ENCODE measurements at regions not wholly inside any gene's neighbourhood (a gene's known extent, or its start where the extent isn't known, plus 50 kb on each side); places are given as distances from the start of the nearest gene placed in this dataset.

GRCh38 chr1:194298007-194298598, 1111.7 kb upstream of the B3GALT2 start:
- Histone ChIP-seq H3K27ac (no peak overlapping the region), H3K4me3 (no peak overlapping the region), H3K36me3 (no peaks in the 10 kb centered on the region), H3K9me3 (no peaks in the 10 kb centered on the region), H3K4me1 (no peaks in the 10 kb centered on the region), H3K27me3 (no peaks in the 10 kb centered on the region)
- ATAC-seq (no peak), DNase-seq (no peak)
- intact Hi-C loops (cut with DNase I): no loop called here
- TF ChIP-seq CTCF (IDR thresholded peaks at IDR 0.05): no peak

GRCh38 chr1:194297094-194297493, 1110.7 kb upstream of the B3GALT2 start:
- Histone ChIP-seq H3K4me3 (no peak overlapping the region), H3K4me1 (no peaks in the 10 kb centered on the region), H3K27me3 (no peaks in the 10 kb centered on the region), H3K36me3 (no peaks in the 10 kb centered on the region), H3K27ac (no peak overlapping the region), H3K9me3 (no peaks in the 10 kb centered on the region)
- intact Hi-C loops (cut with DNase I): no loop called here
- DNase-seq: no peak
- ATAC-seq: no peak
- TF ChIP-seq CTCF (IDR thresholded peaks at IDR 0.05): no peak

- H3K36me3 ChIP-seq: no peaks in the 10 kb centered on the region
- no peak for TF ChIP-seq CTCF (IDR thresholded peaks at IDR 0.05)
- intact Hi-C loops (cut with DNase I): no loop called here
Observed at GRCh38 chr1:194296201-194296600, 1109.8 kb upstream of the B3GALT2 start.

DNA sequence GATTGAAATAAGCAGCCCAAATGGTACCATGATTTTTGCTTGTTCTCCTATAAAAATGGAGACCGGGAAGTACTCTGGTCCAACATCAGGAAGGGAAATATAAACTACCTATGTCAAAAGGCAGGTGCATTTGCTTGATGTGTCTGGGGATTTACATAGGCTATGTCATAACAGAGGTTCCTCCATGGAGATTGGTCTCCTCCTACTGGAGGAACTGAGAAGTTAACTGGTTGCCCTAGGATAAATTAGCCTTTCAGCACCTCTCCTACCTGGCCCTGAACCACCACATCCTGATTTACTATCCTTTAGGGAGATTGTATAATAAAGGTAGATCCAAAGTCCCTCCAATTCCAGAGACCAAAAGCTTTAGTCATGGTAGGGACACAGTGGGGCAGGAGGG, 1109.3 kb upstream of the B3GALT2 start:
- intact Hi-C loops (cut with DNase I): no loop called here
- no peak overlapping the region for H3K27ac ChIP-seq
- DNase-seq (peak in 1 of 4 donors; percentile 13), ATAC-seq (peak; percentile 98)
- peak; percentile 49 for TF ChIP-seq CTCF (IDR thresholded peaks at IDR 0.05)
- no peaks in the 10 kb centered on the region for H3K27me3 ChIP-seq
- no peaks in the 10 kb centered on the region for H3K9me3 ChIP-seq
- H3K4me1 ChIP-seq: no peaks in the 10 kb centered on the region
- no peak overlapping the region for H3K4me3 ChIP-seq
- no peaks in the 10 kb centered on the region for H3K36me3 ChIP-seq

More at GRCh38 chr1:194296201-194296600, 1109.8 kb upstream of the B3GALT2 start:
- no peak for ATAC-seq
- no peak for DNase-seq
- no peaks in the 10 kb centered on the region for H3K4me1 ChIP-seq
- H3K27ac ChIP-seq: no peak overlapping the region
- no peaks in the 10 kb centered on the region for H3K9me3 ChIP-seq
- H3K27me3 ChIP-seq: no peaks in the 10 kb centered on the region
- H3K4me3 ChIP-seq: no peak overlapping the region

DNA sequence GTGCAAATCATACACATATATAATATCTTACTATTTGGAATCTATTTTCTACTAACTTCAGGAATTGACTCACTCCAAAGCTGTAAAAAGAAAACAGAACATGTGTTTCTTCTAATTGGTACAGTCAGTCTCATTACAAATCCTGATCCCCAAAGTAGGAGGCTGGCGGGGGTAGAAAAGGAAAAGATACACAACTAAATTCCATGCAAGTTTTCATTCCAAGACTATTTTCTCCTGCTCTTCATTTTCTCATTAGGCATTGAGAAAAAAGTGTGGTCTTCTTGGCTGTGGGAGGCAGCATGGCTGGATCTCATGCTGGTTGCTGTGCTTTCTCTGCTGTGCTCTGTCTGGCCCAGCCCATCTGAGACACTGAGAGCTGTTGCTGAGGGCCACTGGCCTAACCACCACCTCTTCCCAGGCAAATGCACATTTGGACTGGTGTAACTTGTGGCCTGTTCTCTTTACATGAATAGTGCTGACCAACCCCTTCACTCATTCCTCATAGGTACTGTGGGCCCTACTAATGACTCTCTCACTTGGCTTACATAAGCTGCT, 1107.5 kb upstream of the B3GALT2 start:
- ATAC-seq: no peak
- no peak for DNase-seq
- H3K27me3 ChIP-seq: no peaks in the 10 kb centered on the region

More for the DNA sequence above, 1107.5 kb upstream of the B3GALT2 start:
- no peak for TF ChIP-seq CTCF (IDR thresholded peaks at IDR 0.05)
- Histone ChIP-seq H3K4me1 (no peaks in the 10 kb centered on the region), H3K27ac (no peak overlapping the region), H3K36me3 (no peaks in the 10 kb centered on the region), H3K4me3 (no peak overlapping the region), H3K9me3 (no peaks in the 10 kb centered on the region)
- intact Hi-C loops (cut with DNase I): no loop called here

All from left lung (tissue), 4 donors.